ENCODE measurements at regions not wholly inside any gene's neighbourhood (a gene's known extent, or its start where the extent isn't known, plus 50 kb on each side); places are given as distances from the start of the nearest gene placed in this dataset.
"Not testable (repeated sequence)": the region's sequence is repeated elsewhere in the genome, so short reads cannot be mapped to it uniquely, and the experiment has no call there.

DNA sequence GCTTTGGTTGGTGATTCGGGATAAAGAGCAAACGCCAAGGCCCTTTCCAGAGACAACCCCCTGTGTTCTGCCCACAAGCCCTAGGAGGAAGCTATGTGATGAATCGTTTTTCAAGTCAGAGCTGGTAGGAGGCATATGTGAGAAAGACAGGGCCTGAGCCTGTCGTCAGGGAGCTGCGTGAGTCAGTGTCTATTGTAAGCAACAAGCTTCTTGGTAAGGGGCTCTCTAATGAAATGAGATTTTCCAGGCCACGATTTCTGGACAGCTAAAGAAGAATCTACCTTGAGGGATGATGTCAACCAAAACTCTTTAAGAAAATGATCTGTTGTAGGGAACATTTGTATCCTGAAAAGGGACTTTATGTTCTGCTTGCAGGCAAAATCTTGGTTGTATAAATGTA is 318.9 kb upstream of the IL12A start:
- DNase-seq = no peak

DNA sequence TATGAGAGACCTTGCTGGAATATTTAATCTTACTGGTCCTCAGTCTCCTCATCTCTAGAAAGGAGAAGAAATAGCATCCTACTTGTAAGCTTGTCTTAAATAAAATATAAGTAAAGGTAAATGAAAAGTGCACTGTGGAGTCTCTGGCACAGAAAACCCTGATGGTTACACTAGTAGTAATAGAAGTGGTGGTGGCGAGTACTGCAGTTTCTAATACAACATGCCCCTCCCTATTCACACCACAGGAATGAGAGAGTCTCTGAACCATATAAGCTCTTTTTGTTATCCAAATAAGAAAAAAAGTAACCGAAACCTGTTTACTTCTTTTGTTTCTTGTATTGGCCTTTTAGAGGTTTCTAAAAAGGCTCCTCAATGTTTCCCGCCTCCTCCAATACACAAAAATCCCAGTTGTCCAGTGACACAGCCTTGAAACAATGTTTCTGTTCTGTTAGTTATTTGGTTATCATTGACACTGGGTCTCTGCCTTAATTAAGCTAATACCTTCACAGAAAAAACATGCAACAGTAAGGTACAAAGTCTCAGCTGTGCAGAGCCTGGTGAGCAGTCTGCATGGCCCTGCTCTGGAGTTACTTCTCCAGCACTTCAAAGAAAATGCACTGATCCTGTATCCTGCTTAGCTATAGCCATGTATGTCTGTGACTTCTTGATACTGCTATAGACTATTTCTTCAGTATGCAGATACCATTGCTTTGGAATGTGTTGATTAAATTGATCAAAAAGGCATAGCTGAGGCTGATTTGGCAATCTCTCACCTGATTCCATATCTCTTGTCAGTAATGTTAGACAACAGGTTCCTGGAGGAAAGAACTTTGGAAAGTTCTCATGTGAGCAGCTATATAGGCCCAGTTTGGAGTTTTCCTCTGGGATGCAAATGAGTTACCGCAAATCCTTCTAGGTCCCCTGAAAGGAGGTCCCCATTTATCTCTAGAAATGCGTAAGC is 315.6 kb upstream of the IL12A start:
- DNase-seq = no peak

DNA sequence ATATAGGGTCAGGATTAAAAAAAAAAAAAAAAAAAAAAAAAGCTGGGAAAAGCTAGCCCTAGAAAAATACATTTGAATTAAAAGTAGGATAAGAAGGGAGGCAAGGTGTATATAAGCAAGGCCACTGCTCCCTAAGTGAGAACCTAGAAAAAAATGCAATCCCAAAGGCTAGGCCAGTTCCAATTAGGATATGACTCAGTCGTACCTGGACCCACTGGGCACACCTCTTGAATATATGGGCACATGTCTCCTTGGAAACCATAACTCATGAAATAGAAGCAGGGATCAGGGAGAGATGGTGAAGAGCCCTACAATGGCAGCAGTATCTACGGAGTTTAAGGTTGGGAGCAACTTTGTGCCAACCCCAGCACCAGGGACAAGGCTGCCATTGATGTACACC is 314.1 kb upstream of the IL12A start:
- no peak for DNase-seq

DNA sequence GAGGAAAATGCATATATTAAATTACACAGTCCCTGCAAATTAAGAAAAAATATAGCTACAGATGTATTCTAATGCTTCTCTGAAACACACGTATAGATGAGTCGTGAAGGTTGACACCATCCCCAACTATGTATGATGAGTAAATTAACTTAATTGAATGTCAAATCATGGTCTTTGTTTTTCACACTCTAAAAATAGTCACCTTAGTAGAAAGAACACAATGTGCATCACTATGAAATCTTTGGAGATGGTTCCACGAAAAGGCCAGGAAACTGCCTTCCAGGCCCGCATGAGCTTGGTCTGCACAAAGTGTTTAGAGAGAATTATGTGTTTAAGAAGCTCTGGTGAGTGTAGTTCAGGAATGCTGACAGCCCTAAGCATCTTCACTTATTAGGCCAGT is 313.4 kb upstream of the IL12A start:
- no peak for DNase-seq

DNA sequence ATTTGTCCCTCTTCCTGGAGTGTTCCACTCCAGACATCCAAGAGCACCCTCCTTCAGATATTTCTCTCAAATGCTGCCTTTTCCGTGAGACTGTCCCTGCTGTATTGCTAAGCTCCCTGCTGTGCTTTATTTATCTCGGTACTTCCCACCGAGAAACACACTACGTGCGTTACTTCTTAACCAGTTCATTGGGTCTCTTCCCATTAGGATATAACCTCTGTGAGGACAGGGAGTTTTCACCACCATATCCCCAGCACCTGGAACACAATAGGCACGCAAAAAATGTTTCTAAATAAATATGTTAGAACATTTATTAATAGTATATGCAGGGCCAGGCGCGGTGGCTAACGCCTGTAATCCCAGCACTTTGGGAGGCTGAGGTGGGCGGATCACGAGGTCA is 308.7 kb upstream of the IL12A start:
- DNase-seq = no peak

DNA sequence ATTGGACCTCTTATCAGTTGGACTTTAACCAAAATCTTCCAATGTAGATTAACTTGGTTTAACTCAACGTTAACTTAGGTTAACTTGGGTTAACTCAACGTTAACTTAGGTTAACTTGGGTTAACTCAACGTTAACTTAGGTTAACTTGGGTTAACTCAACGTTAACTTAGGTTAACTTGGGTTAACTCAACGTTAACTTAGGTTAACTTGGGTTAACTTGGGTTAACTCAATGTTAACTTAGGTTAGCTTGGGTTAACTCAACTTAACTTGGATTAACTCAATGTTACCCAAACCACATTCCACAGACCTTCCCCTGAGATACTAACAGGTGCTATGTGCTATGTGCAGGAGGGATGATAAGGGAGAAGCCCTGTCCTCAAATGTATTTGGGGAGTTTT is 306.9 kb upstream of the IL12A start:
- not testable (repeated sequence) for DNase-seq

DNA sequence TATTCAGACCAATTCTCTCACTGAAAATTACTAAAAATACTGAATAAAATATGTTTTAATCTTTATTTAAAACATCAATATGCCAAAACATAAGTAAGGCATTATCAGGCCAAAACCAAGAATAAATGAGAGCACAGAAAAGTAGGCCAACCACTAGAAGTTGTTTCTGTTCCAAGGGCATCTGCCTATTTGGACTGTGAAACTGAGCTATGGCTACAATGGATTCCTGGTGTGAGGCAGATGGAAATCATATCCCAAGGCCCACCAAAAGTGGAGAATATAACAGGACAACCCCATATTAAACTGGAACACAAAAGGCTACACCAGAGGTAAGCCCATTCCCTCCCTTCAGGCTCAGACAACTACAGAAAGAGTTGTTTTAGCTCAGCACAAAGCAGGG is 302.8 kb upstream of the IL12A start:
- DNase-seq = no peak

DNA sequence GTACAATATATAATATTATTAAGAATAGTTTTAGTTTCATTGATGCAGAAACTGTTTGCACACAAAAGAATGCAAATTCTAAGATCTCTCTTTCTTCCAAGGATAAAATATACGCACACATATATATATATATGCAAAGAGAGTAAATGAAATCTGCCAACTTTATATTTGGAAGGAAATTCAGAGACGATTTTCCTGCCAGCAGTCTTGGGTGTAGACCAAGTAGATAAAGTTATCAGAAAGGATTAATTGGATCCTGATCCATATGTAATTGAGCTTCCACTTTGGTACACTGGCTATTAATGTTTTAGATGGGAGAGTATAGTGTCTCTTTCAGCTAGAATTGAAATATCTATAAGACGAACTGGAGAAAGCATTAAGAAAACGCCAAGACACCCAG is 295.4 kb upstream of the IL12A start:
- no peak for DNase-seq

DNA sequence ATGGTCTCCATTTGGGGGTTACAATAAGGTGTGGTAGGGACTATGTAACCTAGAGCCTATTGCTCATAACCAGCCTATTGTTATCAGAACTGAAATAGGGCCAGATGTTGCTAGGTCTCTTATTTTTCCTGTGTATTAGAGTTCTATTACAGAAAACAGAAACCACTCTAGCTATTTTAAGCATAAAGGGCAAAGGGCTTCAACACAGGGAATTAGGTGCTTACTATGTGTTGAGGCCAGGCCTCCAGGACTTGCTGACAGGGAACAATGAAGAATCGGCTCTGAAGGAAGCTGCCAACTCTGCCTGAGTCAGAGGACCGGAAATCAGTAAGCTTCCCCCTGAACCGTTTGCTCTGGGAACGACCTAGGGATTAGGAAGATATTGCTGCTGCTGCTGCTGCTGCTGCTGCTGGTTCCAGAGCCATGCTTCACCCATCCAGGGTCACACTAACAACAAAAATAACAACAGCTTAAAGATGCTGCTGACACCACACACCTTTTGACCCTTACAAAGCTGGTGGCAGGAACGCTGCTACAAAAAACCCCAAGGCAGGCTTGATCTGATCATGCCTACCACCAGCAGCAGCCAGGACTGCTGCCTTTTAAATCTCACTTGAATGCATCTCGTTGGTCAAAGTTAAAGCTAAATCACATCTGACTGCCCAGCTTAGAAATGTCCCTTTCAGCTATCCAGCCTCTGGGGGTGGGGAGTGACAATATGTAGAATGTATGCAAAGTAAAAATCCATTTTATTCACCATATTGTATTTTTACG is 276.9 kb upstream of the IL12A start:
- no peak for DNase-seq

DNA sequence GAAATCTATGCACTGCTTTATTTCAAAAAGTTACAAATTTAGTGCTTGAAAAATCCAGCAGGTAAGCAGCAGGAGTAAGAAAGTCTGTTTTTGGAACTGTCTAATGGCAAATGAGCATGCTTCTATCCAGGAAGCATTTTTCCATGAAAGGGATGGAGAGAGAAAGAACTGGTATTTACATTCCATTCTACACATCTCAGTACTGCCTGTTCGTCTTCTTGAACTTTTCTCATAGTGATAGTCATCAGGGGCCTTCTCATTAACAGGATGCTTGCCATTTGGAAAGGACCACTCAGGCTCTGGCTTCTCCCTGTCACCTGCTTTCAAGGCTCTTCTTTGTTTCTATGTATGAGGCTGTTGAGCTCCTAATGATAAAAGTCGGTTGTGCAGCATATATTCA is 267.3 kb upstream of the IL12A start:
- DNase-seq = no peak

DNA sequence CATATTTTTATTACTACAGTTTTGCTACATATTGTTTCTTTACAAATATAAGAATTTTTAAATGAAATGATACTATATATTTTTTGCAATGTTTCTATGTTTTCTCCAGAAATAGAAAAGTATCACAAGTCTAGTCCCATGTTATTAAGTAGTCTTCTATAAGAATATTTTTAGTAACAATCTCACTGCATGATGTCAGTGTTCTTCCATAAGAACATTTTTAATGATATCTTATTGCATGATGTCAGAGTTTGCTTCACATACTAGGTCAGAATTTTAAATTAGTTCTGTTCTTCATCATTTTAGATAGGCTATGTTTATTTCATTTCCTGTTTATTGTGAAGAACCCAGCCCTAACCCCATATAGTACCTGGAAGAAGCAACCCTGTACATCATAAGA is 265.3 kb upstream of the IL12A start:
- no peak for DNase-seq

DNA sequence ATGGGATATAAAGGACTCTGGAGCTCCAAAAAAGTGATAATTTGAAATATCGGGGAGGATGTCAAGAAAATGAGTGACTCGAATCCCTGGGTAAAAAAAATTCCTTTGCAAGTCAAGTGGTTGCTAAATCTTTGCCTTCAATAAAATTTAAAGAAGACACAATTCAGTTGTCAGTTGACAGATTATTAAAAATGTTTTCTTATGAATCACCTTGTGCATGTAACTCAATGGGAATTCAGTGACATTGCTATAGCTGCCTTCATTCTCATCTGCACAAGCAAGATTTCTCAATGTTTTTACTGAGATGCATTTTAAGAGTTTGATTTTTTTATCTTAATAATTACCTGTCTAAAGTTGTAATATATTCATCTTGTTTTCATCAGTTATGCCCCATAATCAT is 264.0 kb upstream of the IL12A start:
- no peak for DNase-seq

DNA sequence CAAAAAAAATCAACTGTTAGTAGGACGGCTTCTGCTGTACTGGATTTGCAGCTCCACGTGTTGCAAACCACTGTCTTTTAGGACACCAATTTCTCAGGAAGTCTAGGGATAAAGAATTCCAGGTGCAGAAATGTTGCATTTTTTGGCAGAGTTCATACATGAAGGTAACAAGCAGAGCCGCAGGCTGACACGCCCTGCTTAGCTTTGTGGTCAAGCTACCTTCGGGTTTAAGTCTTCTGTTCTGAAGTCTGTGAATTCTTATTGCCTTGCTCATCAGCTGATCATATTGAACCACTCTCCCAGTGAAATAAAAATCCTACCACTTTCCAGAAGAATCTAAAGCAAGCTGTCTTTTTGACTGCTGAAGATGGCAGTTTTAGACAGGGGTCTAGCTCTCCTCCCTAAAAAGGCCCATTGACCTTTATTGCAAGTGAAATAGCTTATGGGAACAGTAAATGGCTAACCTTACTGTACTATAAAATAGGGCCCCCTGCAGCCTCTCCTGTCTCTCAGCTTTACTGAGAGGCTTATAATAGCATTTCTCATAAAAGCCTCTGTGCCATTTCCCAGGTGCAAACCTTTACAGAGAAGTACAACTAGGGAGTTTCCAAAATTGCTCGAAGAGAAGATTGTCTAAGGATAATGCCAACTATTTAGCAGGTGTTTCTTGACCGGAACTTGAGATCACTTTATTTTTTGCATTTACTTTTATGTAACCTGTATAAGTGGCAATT is 262.2 kb upstream of the IL12A start:
- no peak for DNase-seq

DNA sequence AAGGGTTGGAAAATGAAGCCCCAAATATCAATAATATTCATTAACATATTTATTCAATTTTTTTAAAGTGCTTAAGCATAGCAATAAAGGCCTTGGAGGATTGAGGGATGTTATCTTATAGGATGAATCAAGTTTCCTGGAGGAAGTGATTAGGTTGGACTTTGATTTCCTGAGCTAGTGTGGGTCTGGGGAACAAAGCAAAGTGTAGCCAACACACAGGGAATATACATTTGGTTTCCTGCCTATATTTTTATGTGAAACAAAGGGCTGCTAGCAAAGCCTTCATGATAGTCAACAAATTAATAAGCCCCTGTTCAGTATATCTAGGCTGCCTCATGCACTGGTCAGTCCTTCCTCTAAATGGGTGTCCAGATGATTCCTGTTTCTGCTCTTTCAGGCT is 261.1 kb upstream of the IL12A start:
- no peak for DNase-seq

DNA sequence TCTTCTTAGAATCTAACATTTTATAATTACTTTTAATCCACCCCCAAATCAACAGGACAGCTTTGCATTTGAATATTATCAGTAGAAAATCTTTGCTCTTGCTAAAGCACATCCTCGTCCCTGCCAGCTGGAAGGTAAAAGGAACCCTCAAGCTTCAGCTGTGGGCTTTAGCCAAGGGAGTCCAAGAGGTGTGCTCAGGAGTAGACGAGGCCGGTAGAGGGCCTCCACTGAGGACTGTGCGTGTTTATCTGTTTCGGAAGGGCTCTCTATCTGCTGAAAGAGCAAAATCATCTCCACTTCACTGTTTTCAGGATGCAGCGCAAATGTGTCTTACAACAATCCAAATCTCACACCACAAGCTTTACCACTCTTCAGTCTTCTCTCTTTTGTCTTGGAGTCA is 257.4 kb upstream of the IL12A start:
- no peak for DNase-seq

DNA sequence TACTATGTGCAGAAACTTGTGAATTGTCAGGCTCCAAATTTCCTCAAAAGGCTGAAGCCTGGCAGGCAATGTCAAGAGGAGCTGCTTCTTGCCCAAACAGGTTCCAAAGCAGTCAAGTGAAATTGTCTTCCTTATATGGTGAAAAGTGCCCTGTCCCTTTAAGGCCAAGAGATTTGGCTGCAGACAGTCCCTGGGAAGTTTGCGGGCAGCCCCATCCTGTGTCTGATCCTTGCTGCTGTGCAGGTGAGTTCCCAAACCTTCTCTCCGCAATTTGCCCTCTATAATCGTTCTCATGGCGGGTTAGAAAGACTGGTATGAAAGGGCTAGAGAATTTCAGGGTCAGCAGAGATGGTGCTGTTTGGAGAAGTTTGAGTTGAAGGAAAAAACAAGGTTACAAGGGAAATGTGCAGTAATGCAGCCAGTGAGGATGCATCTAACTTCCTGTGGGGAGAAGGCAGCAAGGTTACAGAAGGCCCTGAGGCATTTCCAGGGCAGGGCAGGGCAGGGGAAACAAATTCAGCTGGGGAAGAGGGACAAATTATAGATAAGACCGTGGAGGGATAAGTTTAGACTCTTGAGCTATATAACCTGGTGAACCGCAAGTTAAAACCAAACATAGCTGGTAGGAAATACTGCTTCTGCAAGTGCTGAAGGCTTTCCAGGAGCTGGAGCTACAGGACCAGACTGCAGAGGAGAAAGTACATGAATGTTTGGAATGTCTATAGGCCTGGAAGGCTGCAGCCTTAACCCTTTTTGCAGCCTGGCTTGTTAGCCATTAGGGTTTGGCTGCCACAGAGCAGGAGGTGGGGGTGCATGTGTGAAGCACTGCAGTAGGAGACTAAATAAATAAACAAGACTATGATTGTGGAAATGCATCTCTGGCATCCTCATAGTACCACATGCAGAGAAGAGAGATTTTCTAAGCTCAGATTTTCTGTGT is 256.2 kb upstream of the IL12A start:
- DNase-seq = no peak

DNA sequence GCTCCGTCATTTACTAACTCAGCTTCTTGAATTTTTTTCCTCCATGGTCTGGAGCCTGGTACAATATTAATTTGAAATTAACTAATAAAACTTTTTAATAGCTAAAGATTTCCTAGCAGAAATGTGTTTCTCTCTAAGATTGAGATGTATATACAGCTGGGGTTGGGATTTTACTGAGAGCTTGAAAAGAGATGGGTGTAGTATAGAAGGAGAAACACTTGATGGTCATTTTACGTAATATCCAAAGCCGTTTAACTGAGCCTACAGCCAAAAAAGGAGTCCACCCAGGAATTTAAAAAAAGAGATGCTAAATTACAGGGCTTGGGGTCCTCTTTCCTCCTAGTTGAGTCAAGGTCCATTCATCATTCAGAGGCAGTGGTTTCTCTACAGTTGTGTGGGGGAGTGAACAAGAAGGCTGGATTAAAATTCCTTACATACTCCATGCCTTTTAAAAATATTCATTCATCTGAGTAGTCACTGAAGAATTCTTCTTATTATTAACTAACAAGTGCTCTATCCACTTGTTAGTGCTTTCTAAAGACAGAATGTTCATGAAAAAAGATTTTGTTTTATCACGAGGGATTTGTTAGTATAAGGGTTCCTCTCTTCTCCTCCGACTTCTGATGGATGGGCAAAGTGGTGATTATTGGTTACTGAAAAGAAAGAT is 255.3 kb upstream of the IL12A start:
- DNase-seq = no peak

DNA sequence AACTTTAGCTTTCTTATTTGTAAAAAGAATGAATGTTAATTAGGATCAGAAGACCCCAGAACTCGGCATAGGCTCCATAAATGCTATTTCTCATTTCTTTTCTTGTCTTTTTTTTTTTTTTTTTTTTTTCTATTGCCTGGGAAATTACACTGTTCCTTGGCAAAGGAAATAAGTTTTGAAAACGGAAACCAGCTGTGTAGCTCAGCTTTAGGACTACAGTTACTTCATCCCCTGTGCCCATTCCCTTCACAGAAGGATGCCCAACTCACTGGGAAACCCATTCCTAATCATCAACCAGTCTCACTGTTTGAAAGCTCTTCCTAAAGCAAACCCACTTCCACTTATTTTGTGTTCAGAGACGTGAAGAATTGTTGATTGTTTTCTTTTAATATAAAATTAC is 254.0 kb upstream of the IL12A start:
- no peak for DNase-seq

DNA sequence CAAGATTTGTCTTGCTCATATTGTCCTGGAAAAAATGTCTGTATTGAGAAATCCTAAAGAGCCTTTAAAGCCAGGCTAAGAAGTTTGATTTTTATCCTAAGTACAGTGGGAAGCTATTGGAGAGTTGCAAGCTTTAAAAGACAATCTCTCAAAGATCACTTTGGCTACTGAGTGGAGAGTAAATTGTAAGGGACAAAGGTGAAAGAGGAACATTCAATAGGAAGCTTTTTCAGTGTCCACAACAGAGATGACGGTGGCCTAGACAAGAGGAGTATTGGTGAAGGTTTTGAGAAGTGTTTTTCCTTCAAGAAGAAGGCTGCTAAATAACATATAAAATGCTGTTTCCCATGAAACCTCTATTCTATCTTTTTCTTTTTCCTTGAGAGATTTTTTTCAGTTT is 249.5 kb upstream of the IL12A start:
- DNase-seq = no peak

DNA sequence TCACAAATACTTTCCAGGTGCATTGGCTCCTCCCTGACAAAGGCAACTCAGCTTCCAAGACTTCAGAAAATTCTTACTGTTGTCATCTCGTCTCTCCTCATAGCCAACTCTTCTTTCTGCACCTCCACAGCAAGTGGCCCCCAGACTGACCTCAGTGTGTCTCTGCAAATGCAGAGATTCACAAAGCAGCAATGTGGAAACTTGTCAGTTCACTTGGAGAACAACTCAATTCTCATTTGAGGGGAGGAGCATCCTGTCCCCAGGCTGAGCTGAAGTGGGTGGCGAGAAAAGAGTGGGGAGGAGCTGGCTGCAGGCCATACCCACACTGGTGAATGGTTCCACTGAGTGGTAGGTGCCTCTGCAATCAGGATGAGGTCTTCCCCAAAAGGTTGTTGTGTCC is 248.7 kb upstream of the IL12A start:
- DNase-seq = no peak

DNA sequence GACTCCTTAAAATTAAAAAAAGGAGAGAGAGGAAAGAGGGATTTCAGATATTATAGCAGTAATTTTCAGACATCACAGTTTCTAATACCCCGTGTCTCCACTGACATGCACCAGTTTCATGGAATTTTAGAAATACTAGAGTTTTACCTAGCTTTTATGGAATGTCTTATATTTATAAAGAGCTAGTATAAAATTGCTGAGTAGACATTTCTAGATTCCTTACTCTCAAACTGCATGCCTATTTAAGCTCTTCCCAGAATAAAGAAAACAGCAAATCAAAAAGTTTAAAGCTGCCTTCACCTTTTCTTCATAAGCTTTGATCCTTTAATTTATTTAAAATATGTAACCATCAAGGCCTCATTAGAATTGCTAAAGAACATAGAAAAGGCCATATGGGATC is 247.4 kb upstream of the IL12A start:
- no peak for DNase-seq

DNA sequence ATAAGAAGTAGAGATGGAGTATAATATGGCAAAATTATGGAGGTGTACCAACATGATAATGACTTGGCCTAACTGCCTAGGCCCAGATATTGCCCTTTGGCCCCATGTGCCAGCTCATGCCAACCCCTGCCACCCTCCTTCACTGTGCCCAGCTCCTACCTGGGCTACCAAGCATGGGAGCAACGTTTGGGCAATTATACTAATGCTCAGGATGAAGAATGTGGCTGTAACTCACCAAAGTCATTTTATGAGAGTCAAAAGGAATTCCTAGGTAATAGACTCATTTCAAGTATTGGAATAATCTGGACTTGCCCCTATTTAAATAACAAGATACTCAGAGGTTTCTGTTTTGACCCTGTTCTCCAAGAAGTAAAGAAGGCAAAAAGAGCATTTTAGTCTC is 240.2 kb upstream of the IL12A start:
- no peak for DNase-seq

Data from stimulated activated CD4-positive, alpha-beta T cell treated with anti-CD3 and anti-CD28 coated beads, Interleukin-12 subunit alpha, Interleukin-12 subunit beta, amount 100 ng/mL, for 4 hours (primary cell).